Right lobe of liver (tissue), 6 donors: ENCODE measurements at regions not wholly inside any gene's neighbourhood (a gene's known extent, or its start where the extent isn't known, plus 50 kb on each side); places are given as distances from the start of the nearest gene placed in this dataset.

Experiments
- ATAC-seq, 4 donors: fragments of 200-7000 bp; cut with Tn5 transposase; one replicate each; pipeline ENCODE4 v1.9.1; 2020; ENCODE audit warnings: mild to moderate bottlenecking in 4 of 4, moderate library complexity in 4 of 4
- DNase-seq, 3 donors: peaks; one replicate each; pipeline ENCODE4 v3.0.0-alpha.2; 2020
- H3K27ac ChIP-seq, 3 donors: fragments of 200-600 bp; one replicate each; pipeline ENCODE4 v1.8.0; 2022
- H3K27me3 ChIP-seq, 2 donors: fragments of 200-600 bp; one replicate each; pipeline ENCODE4 v1.8.0; 2022
- H3K36me3 ChIP-seq, 4 donors: fragments of 200-600 bp; sonication (generic) in 1 of 4; one replicate each; pipeline versions ENCODE4 v1.5.1 to v1.8.0; 2017 to 2022; ENCODE audit warnings: control low read depth in 1 of 4
- H3K4me1 ChIP-seq, 4 donors: fragments of 200-600 bp; sonication (generic) in 1 of 4; one replicate each; pipeline versions ENCODE4 v1.5.1 to v1.8.0; 2017 to 2022; ENCODE audit warnings: control low read depth in 1 of 4
- H3K4me3 ChIP-seq, 3 donors: fragments of 200-600 bp; one replicate each; pipeline ENCODE4 v1.8.0; 2022
- H3K9me3 ChIP-seq, 4 donors: fragments of 200-600 bp; sonication (generic) in 1 of 4; one replicate each; pipeline versions ENCODE4 v1.5.1 to v1.8.0; 2017 to 2022; ENCODE audit warnings: control low read depth in 1 of 4
- POLR2A ChIP-seq: fragments of 450-650 bp; IDR thresholded peaks from one replicate; pipeline ENCODE4 v1.6.1; 2017; ENCODE audit warnings: antibody characterized with exemption, mild to moderate bottlenecking
- WGBS: methylation state at CpG from one replicate; pipeline ENCODE4 v1.1.6; 2018; ENCODE audit warnings: low coverage, low lambda C conversion rate; ENCODE audit not compliant: insufficient coverage; ENCODE audit errors: missing lambda C conversion rate; 5-methylcytosine and 5-hydroxymethylcytosine counted together
- intact Hi-C, 2 donors: fragments of 100-400 bp; cut with DNase I; formaldehyde crosslinking; loops; one replicate each; pipeline versions ENCODE4 v1.11.2 to v1.14.1; 2022
- TF ChIP-seq, protein P1 (sequence below), 4 donors: fragments of 200-600 bp in 3 of 4; fragments of 450-650 bp in 1 of 4; IDR thresholded peaks; one replicate each; pipeline versions ENCODE4 v1.5.1 to v1.8.0; 2016 to 2022; ENCODE audit warnings: antibody characterized with exemption in 4 of 4, mild to moderate bottlenecking in 2 of 4
- donor health status: DM: no; HTN: yes; CAD: no.
- donor health status: DM: no; HTN: no; CAD: no.
- donor health status: DM: no; HTN: no; CAD: no.
- donor health status: DM: no; HTN: yes; CAD: no.
- donor health status: DM: no; HTN: yes; CAD: no.

DNA sequence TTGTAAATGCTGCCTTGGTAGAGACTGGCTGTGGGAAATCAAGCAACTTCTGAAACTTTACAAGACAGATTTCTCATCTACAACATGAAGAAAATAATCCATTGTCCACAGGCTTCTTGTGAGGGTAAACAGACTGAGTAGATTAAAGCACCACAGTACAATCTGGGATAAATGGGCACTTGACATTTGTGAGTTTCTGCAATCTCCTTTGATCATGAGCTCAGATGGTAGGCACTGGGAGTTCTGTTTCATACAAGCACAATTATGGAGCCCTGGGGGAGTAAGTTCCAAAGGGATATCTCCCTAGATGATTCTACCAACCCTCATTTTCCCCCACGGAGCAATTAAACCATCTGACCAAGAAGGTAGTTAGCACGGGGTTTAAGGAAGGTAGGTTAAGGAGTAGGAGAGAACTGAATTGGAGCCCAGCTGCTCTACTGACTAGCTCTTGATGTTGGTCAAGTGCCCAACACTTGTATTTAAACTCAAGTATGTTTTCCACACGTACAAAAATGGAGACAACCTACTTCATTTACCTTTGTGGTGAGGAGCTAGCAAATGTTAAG, 479.5 kb upstream of the TNC start:
- DNase-seq (no peak), ATAC-seq (no peak)
- Histone ChIP-seq H3K27ac (no peak overlapping the region), H3K9me3 (no peaks in the 10 kb centered on the region), H3K36me3 (no peaks in the 10 kb centered on the region), H3K27me3 (no peaks in the 10 kb centered on the region), H3K4me3 (no peak overlapping the region), H3K4me1 (no peaks in the 10 kb centered on the region)
- 45% methylated on average over 3 of the region's 3 CpGs for WGBS
- TF ChIP-seq, protein P1, sequence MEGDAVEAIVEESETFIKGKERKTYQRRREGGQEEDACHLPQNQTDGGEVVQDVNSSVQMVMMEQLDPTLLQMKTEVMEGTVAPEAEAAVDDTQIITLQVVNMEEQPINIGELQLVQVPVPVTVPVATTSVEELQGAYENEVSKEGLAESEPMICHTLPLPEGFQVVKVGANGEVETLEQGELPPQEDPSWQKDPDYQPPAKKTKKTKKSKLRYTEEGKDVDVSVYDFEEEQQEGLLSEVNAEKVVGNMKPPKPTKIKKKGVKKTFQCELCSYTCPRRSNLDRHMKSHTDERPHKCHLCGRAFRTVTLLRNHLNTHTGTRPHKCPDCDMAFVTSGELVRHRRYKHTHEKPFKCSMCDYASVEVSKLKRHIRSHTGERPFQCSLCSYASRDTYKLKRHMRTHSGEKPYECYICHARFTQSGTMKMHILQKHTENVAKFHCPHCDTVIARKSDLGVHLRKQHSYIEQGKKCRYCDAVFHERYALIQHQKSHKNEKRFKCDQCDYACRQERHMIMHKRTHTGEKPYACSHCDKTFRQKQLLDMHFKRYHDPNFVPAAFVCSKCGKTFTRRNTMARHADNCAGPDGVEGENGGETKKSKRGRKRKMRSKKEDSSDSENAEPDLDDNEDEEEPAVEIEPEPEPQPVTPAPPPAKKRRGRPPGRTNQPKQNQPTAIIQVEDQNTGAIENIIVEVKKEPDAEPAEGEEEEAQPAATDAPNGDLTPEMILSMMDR (IDR thresholded peaks at IDR 0.05) = no peak
- TF ChIP-seq POLR2A = no peak
- intact Hi-C loops = no loop called here

DNA sequence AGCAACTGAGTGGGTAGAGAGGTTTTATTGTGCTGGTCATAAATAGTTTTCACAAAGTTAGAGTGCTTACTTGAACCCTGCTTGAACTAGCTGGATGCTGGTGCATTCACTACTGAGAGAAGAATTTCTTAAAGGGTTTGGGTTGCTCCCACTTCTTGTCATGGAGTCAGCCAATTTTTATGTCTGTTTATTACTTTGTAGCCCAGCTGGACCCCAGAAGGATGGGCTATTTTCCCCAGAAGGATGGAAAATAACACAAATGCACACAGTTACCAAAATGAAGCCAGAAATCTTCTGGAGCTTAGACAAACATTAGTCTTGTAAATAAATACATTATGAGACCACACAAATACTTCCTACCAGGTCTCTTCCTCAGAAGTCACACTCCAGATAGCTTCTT, 480.8 kb upstream of the TNC start:
- no peak for DNase-seq

DNA sequence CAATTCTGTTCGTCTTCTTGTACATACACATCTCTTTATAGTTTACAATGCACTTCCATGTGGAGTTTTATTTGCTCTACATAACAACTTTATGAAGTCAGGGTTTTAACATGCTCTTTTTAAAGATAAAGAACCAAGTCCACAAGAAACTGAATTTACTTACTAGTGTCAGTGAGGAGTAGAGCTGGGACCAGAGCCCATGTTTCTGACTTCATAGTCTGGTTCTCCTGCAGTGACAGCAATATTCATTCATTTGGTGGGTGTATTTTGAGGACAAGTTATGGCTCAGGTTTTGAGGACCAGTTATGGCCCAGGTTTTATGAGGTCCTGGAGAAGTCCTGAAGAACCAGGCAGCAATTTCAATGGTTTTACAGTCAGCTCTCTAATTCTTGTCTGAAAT, 481.9 kb upstream of the TNC start:
- Histone ChIP-seq H3K9me3 (no peaks in the 10 kb centered on the region), H3K27me3 (no peaks in the 10 kb centered on the region), H3K27ac (no peak overlapping the region), H3K4me3 (no peak overlapping the region), H3K36me3 (no peaks in the 10 kb centered on the region), H3K4me1 (no peaks in the 10 kb centered on the region)
- intact Hi-C loops = no loop called here
- WGBS = 38% methylated on average over 1 of the region's 1 CpG
- ATAC-seq (no peak), DNase-seq (no peak)
- TF ChIP-seq, protein P1 (IDR thresholded peaks at IDR 0.05) = no peak
- TF ChIP-seq POLR2A = no peak

More for the DNA sequence above, 480.8 kb upstream of the TNC start:
- ATAC-seq = no peak
- no peak overlapping the region for H3K27ac ChIP-seq
- no peaks in the 10 kb centered on the region for H3K9me3 ChIP-seq
- intact Hi-C loops = no loop called here
- no peak for TF ChIP-seq POLR2A
- TF ChIP-seq, protein P1 (IDR thresholded peaks at IDR 0.05) = no peak
- no peaks in the 10 kb centered on the region for H3K36me3 ChIP-seq
- no peak overlapping the region for H3K4me3 ChIP-seq
- H3K4me1 ChIP-seq = no peaks in the 10 kb centered on the region
- H3K27me3 ChIP-seq = no peaks in the 10 kb centered on the region

DNA sequence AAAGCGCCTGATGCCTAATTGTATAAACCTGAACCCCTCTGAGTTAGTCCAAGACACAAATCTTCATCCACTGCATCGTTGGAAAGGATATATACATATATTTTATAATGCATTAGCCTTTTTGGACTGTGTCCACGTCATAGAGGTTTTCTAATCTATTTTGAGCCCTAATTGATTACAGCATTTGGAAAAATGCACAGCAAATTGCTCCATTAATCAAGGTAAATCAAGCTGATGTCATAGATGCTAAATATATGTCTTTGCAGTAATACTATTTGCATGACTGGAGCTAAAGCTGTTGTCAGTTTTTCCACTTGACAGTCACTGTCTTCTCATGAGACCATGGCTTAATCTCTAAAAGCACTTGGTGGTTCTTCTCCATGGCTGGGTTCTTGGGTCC, 483.5 kb upstream of the TNC start:
- Histone ChIP-seq H3K27me3 (no peaks in the 10 kb centered on the region), H3K9me3 (no peaks in the 10 kb centered on the region), H3K27ac (no peak overlapping the region), H3K4me3 (no peak overlapping the region), H3K4me1 (no peaks in the 10 kb centered on the region), H3K36me3 (no peaks in the 10 kb centered on the region)
- ATAC-seq = no peak
- no peak for DNase-seq
- 44% methylated on average over 3 of the region's 3 CpGs for WGBS
- TF ChIP-seq, protein P1 (IDR thresholded peaks at IDR 0.05) = no peak
- TF ChIP-seq POLR2A = no peak
- intact Hi-C loops = no loop called here
